ENCODE measurements at regions not wholly inside any gene's neighbourhood (a gene's known extent, or its start where the extent isn't known, plus 50 kb on each side); places are given as distances from the start of the nearest gene placed in this dataset.
"Not testable (repeated sequence)": the region's sequence is repeated elsewhere in the genome, so short reads cannot be mapped to it uniquely, and the experiment has no call there.

- H3K36me3 ChIP-seq (ENCODE audit: insufficient read depth, low read length) = no peaks in the 10 kb centered on the region
- H3K27ac ChIP-seq (ENCODE audit: low read depth, low read length) = no peak overlapping the region
- DNase-seq (ENCODE audit: insufficient read length, low spot score, missing footprints) = no peak
- H3K4me3 ChIP-seq (ENCODE audit: insufficient read depth, low read length) = no peak overlapping the region
- no peak overlapping the region for H2AFZ ChIP-seq (ENCODE audit: low read length)
- no peaks in the 10 kb centered on the region for H3K27me3 ChIP-seq (ENCODE audit: insufficient read depth, low read length)
- H3K9me3 ChIP-seq (ENCODE audit: low read depth, low read length) = no peaks in the 10 kb centered on the region
- H3K4me2 ChIP-seq (ENCODE audit: insufficient read depth, low read length) = no peak overlapping the region
- no peaks in the 10 kb centered on the region for H3K79me2 ChIP-seq (ENCODE audit: insufficient read depth, low read length)
- H4K20me1 ChIP-seq (ENCODE audit: insufficient read depth, low read length) = no peaks in the 10 kb centered on the region
- TF ChIP-seq CTCF (IDR thresholded peaks at IDR 0.05; ENCODE audit: extremely low read depth, low read depth, low read length) = no peak
- H3K4me1 ChIP-seq (ENCODE audit: insufficient read depth, low read length) = no peaks in the 10 kb centered on the region
Measured at GRCh38 chrX:82765811-82766210, 742.3 kb upstream of the POU3F4 start.

GRCh38 chrX:82775426-82775825, 732.7 kb upstream of the POU3F4 start:
- Histone ChIP-seq H3K4me2 (ENCODE audit: insufficient read depth, low read length) (no peak overlapping the region), H3K36me3 (ENCODE audit: insufficient read depth, low read length) (no peaks in the 10 kb centered on the region), H3K4me1 (ENCODE audit: insufficient read depth, low read length) (no peaks in the 10 kb centered on the region), H3K79me2 (ENCODE audit: insufficient read depth, low read length) (no peaks in the 10 kb centered on the region), H2AFZ (ENCODE audit: low read length) (no peak overlapping the region), H4K20me1 (ENCODE audit: insufficient read depth, low read length) (no peaks in the 10 kb centered on the region), H3K9me3 (ENCODE audit: low read depth, low read length) (no peaks in the 10 kb centered on the region), H3K4me3 (ENCODE audit: insufficient read depth, low read length) (no peak overlapping the region), H3K27me3 (ENCODE audit: insufficient read depth, low read length) (no peaks in the 10 kb centered on the region), H3K27ac (ENCODE audit: low read depth, low read length) (no peak overlapping the region)
- TF ChIP-seq CTCF (IDR thresholded peaks at IDR 0.05; ENCODE audit: extremely low read depth, low read depth, low read length) = no peak
- no peak for DNase-seq (ENCODE audit: insufficient read length, low spot score, missing footprints)

GRCh38 chrX:82782014-82782413, 726.1 kb upstream of the POU3F4 start:
- no peaks in the 10 kb centered on the region for H3K79me2 ChIP-seq (ENCODE audit: insufficient read depth, low read length)
- DNase-seq (ENCODE audit: insufficient read length, low spot score, missing footprints) = no peak
- H3K4me2 ChIP-seq (ENCODE audit: insufficient read depth, low read length) = no peak overlapping the region
- H3K27ac ChIP-seq (ENCODE audit: low read depth, low read length) = no peak overlapping the region
- no peaks in the 10 kb centered on the region for H3K27me3 ChIP-seq (ENCODE audit: insufficient read depth, low read length)
- peaks cover 3% of the 10 kb centered on the region for H3K9me3 ChIP-seq (ENCODE audit: low read depth, low read length)
- H4K20me1 ChIP-seq (ENCODE audit: insufficient read depth, low read length) = no peaks in the 10 kb centered on the region
- H3K36me3 ChIP-seq (ENCODE audit: insufficient read depth, low read length) = no peaks in the 10 kb centered on the region
- TF ChIP-seq CTCF (IDR thresholded peaks at IDR 0.05; ENCODE audit: extremely low read depth, low read depth, low read length) = no peak
- H3K4me3 ChIP-seq (ENCODE audit: insufficient read depth, low read length) = no peak overlapping the region
- no peak overlapping the region for H2AFZ ChIP-seq (ENCODE audit: low read length)
- no peaks in the 10 kb centered on the region for H3K4me1 ChIP-seq (ENCODE audit: insufficient read depth, low read length)

GRCh38 chrX:82812902-82813301, 695.2 kb upstream of the POU3F4 start:
- not testable (repeated sequence) for H3K4me3 ChIP-seq (ENCODE audit: insufficient read depth, low read length); H3K27ac ChIP-seq (ENCODE audit: low read depth, low read length); H3K4me1 ChIP-seq (ENCODE audit: insufficient read depth, low read length); H3K9me3 ChIP-seq (ENCODE audit: low read depth, low read length); H3K4me2 ChIP-seq (ENCODE audit: insufficient read depth, low read length); H4K20me1 ChIP-seq (ENCODE audit: insufficient read depth, low read length); H3K27me3 ChIP-seq (ENCODE audit: insufficient read depth, low read length); DNase-seq (ENCODE audit: insufficient read length, low spot score, missing footprints); H2AFZ ChIP-seq (ENCODE audit: low read length); H3K79me2 ChIP-seq (ENCODE audit: insufficient read depth, low read length); H3K36me3 ChIP-seq (ENCODE audit: insufficient read depth, low read length)
